ENCODE measurements at regions not wholly inside any gene's neighbourhood (a gene's known extent, or its start where the extent isn't known, plus 50 kb on each side); places are given as distances from the start of the nearest gene placed in this dataset.

DNA sequence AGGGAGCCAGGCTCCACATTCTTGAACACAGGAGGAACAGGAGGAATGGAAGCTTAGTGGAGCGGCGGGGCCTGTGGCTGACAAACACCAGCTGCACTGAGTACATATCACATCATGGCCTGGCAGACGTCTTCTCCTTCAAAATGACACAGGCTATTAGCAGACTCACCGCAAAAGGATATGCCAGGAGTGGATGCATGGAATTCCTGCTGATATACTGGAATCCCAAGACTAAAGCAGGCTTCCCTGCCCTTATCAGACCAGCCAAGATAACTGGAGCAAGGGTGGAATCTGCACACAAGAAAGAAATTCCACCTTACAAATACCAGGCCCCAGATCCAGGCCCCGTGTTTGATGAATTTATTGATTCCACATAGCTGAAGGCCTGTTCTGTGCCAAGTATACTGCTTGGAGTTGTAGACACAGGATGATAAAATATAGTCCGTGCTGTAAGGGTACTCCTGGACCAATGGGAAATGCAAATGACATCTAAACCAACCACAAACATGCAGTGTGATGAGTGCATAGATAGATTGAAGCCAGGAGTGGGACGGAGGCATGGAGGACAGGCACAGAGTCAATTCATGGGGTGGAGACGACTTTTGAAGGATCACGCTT lies 480.5 kb upstream of the ZMIZ1 start:
- TF ChIP-seq, protein P1, sequence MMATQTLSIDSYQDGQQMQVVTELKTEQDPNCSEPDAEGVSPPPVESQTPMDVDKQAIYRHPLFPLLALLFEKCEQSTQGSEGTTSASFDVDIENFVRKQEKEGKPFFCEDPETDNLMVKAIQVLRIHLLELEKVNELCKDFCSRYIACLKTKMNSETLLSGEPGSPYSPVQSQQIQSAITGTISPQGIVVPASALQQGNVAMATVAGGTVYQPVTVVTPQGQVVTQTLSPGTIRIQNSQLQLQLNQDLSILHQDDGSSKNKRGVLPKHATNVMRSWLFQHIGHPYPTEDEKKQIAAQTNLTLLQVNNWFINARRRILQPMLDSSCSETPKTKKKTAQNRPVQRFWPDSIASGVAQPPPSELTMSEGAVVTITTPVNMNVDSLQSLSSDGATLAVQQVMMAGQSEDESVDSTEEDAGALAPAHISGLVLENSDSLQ (IDR thresholded peaks at IDR 0.05): no peak
- TF ChIP-seq ARNT (IDR thresholded peaks at IDR 0.05): no peak
- no peak for TF ChIP-seq HDGF (IDR thresholded peaks at IDR 0.05; ENCODE audit: borderline replicate concordance)
- TF ChIP-seq TARDBP (IDR thresholded peaks at IDR 0.05): no peak
- no peak for TF ChIP-seq ZNF384 (IDR thresholded peaks at IDR 0.05)
- TF ChIP-seq L3MBTL2 (conservative IDR thresholded peaks at IDR 0.05): no peak
- TF ChIP-seq LEF1 (IDR thresholded peaks at IDR 0.05; ENCODE audit: borderline replicate concordance): no peak
- TF ChIP-seq FOXM1 (IDR thresholded peaks at IDR 0.05; ENCODE audit: borderline replicate concordance): no peak
- no peak for TF ChIP-seq SUZ12 (IDR thresholded peaks at IDR 0.05)
- no peak for TF ChIP-seq ELF4 (IDR thresholded peaks at IDR 0.05)
- no peak for TF ChIP-seq FOXK2 (IDR thresholded peaks at IDR 0.05)
- ChIA-PET POLR2A (no interaction called here), CTCF (no interaction called here)
- DNase-seq (ENCODE audit: extremely low spot score): no peak

DNA sequence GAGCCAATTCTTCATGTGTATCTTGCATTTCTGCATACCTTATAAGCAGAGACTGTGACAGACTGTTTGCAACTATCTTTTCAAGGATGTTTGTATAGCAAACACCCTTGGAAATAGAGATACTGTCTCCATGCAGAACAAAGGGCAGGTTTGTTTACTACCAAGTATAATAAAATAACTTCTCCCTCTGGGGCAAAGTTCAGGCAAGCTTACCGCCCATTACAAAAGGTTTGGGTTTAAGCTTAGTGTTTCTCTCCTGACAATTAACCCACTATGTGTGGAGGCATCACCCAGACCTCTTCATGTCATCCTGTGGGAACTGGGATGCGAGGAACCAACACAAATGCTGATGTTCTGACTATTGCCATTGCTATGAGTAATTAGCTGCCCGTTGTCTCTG lies 479.1 kb upstream of the ZMIZ1 start:
- no peak for DNase-seq (ENCODE audit: extremely low spot score)
- TF ChIP-seq ELF4 (IDR thresholded peaks at IDR 0.05): no peak
- TF ChIP-seq LEF1 (IDR thresholded peaks at IDR 0.05; ENCODE audit: borderline replicate concordance): no peak
- TF ChIP-seq, protein P1 (IDR thresholded peaks at IDR 0.05): no peak
- TF ChIP-seq FOXM1 (IDR thresholded peaks at IDR 0.05; ENCODE audit: borderline replicate concordance): no peak
- ChIA-PET POLR2A (interaction anchor here (0.7 kb wide), 1 partner anchor 20 kb away, joined by 3 read pairs; no protein-coding TSS in a partner anchor), CTCF (no interaction called here)

DNA sequence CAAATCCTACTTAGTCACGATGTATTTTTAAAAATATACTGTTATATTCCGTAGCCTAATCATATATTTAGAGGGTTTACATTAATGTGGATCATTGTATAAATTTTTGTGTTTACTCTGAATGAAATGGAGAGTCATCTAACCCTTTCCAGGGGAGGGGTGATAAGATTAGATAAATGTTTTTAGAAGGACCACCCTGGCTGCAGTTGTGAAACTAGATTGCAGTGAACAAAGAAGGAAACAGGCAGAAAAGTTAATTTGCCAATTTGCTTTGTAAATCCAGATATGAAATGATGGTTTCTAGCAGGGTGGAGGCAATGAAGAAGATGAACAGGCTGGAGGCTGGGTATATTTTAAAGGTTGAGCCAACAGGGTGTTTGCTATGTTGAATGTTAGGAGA lies 477.7 kb upstream of the ZMIZ1 start:
- ChIA-PET CTCF (no interaction called here), POLR2A (no interaction called here)
- no peak for DNase-seq (ENCODE audit: extremely low spot score)
- TF ChIP-seq CTBP1 (IDR thresholded peaks at IDR 0.05; ENCODE audit: borderline replicate concordance) (no peak), LEF1 (IDR thresholded peaks at IDR 0.05; ENCODE audit: borderline replicate concordance) (no peak), SP1 (IDR thresholded peaks at IDR 0.05) (no peak)

DNA sequence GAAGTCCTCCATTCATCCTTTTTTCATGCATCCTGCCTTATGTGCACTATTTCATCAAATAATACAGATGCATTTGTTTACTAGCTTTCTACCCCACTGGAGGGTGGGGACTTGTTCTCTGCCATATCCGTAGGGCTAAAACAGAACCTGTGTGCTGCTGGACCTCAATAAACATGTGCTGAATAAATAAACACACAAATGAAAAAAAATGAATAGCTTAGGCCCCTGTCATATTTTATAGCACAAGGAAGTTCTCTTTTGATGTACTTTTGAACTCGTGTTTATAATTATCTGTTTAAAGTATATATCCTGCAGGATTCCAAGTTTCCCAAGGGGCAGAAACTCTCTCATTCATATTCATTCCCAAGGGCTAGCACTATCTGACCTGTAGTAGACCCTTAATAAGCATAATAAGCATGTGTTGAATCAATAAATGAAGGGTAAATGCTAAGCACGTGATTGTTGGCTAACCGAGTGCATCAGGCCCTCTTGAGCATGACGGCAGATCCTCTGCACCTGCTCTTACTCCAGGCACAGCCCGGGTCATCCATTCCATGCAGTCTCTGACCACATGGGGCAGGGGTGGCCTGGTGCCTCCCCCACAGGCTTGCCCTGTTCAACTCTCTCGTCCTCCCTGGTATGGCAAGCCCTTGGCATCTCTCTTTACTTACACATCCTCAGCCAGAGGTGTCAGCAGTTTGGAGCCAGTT lies 474.1 kb upstream of the ZMIZ1 start:
- ChIA-PET POLR2A (no interaction called here), CTCF (interaction anchor here (0.9 kb wide), 1 partner anchor 26 kb away, joined by 3 read pairs; no protein-coding TSS in a partner anchor)
- no peak for DNase-seq (ENCODE audit: extremely low spot score)
- no peak for TF ChIP-seq NFRKB (IDR thresholded peaks at IDR 0.05)
- no peak for TF ChIP-seq ZNF384 (IDR thresholded peaks at IDR 0.05)
- TF ChIP-seq SUZ12 (IDR thresholded peaks at IDR 0.05): no peak
- TF ChIP-seq, protein P1 (IDR thresholded peaks at IDR 0.05): no peak
- TF ChIP-seq LEF1 (IDR thresholded peaks at IDR 0.05; ENCODE audit: borderline replicate concordance): no peak
- no peak for TF ChIP-seq HDGF (IDR thresholded peaks at IDR 0.05; ENCODE audit: borderline replicate concordance)
- TF ChIP-seq FOXK2 (IDR thresholded peaks at IDR 0.05): no peak

DNA sequence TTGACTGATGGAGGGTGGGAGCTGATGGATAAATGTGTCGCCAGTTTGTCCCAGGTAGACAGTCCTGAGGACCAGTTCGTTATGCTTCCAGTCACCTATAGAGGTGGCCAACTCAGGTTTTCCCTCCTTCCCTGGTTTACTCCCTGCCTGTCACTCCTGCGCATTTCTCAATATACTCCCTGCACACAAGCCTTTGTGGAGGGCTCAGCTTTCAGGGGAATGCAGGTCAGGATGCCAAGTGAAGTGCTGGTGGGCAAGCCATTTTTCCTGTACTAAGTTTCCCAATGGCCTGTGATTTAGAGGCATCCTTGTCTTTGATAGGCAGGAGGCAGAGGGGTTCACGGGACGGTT lies 473.5 kb upstream of the ZMIZ1 start:
- ChIA-PET CTCF (no interaction called here), POLR2A (no interaction called here)
- no peak for TF ChIP-seq SP1 (IDR thresholded peaks at IDR 0.05)
- TF ChIP-seq LEF1 (IDR thresholded peaks at IDR 0.05; ENCODE audit: borderline replicate concordance): no peak
- no peak for TF ChIP-seq SUZ12 (IDR thresholded peaks at IDR 0.05)
- TF ChIP-seq BHLHE40 (IDR thresholded peaks at IDR 0.05; ENCODE audit: borderline replicate concordance): no peak
- TF ChIP-seq HDGF (IDR thresholded peaks at IDR 0.05; ENCODE audit: borderline replicate concordance): no peak
- no peak for TF ChIP-seq ZNF384 (IDR thresholded peaks at IDR 0.05)
- TF ChIP-seq L3MBTL2 (conservative IDR thresholded peaks at IDR 0.05): no peak
- no peak for TF ChIP-seq TARDBP (IDR thresholded peaks at IDR 0.05)
- TF ChIP-seq NFRKB (IDR thresholded peaks at IDR 0.05): no peak
- no peak for TF ChIP-seq FOXA1 (IDR thresholded peaks at IDR 0.05)
- TF ChIP-seq ARNT (IDR thresholded peaks at IDR 0.05): no peak
- TF ChIP-seq ELF4 (IDR thresholded peaks at IDR 0.05): no peak
- no peak for TF ChIP-seq CTBP1 (IDR thresholded peaks at IDR 0.05; ENCODE audit: borderline replicate concordance)
- TF ChIP-seq, protein P1 (IDR thresholded peaks at IDR 0.05): no peak
- TF ChIP-seq FOXM1 (IDR thresholded peaks at IDR 0.05; ENCODE audit: borderline replicate concordance): no peak
- no peak for TF ChIP-seq FOXK2 (IDR thresholded peaks at IDR 0.05)
- DNase-seq (ENCODE audit: extremely low spot score): no peak

DNA sequence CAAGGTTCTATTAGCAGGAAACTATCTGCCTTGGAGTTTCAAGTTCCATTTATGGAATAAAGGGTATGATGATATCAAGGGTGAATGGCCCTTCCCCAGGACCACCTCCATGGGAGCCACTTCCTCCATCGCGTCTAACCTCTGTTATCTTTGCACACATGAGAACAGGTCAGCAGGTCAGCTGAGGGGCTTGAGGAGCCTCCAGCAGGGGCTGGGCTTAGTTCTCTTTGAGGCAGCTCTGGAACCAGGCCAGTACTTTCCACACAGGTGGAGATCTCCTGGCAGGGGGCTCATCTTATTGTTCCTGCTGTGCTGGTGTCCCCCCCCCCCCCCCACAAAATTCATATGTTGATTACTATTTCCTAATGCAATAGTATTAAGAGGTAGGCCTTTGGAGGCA lies 472.2 kb upstream of the ZMIZ1 start:
- CTCF ChIA-PET: no interaction called here

More for the DNA sequence above, 472.2 kb upstream of the ZMIZ1 start:
- no peak for DNase-seq (ENCODE audit: extremely low spot score)
- POLR2A ChIA-PET: no interaction called here
- TF ChIP-seq ARNT (IDR thresholded peaks at IDR 0.05) (no peak), CTBP1 (IDR thresholded peaks at IDR 0.05; ENCODE audit: borderline replicate concordance) (no peak), ELF4 (IDR thresholded peaks at IDR 0.05) (no peak), L3MBTL2 (conservative IDR thresholded peaks at IDR 0.05) (no peak), LEF1 (IDR thresholded peaks at IDR 0.05; ENCODE audit: borderline replicate concordance) (no peak), ZNF384 (IDR thresholded peaks at IDR 0.05) (no peak), NFRKB (IDR thresholded peaks at IDR 0.05) (no peak), SUZ12 (IDR thresholded peaks at IDR 0.05) (no peak), BHLHE40 (IDR thresholded peaks at IDR 0.05; ENCODE audit: borderline replicate concordance) (no peak), TARDBP (IDR thresholded peaks at IDR 0.05) (no peak), HDGF (IDR thresholded peaks at IDR 0.05; ENCODE audit: borderline replicate concordance) (no peak), FOXA1 (IDR thresholded peaks at IDR 0.05) (no peak), FOXK2 (IDR thresholded peaks at IDR 0.05) (no peak), FOXM1 (IDR thresholded peaks at IDR 0.05; ENCODE audit: borderline replicate concordance) (no peak), SP1 (IDR thresholded peaks at IDR 0.05) (no peak)
- TF ChIP-seq, protein P1 (IDR thresholded peaks at IDR 0.05): no peak

Measured in HEK293T (cell line).